ENCODE measurements at regions not wholly inside any gene's neighbourhood (a gene's known extent, or its start where the extent isn't known, plus 50 kb on each side); places are given as distances from the start of the nearest gene placed in this dataset.

GRCh38 chr2:6314218-6314960, 551.3 kb downstream of the CMPK2 start:
- H3K27me3 ChIP-seq (ENCODE audit: control insufficient read depth, insufficient read depth, low read length): no peaks in the 10 kb centered on the region
- DNase-seq (ENCODE audit: low read depth): no peak
- CTCF ChIA-PET: interaction anchor here (0.6 kb wide), 1 partner anchor 48 kb away, joined by 4 read pairs; no protein-coding TSS in a partner anchor
- no peak overlapping the region for H3K4me3 ChIP-seq (ENCODE audit: low read depth, low read length)
- H3K36me3 ChIP-seq (ENCODE audit: control insufficient read depth, insufficient read depth, low read length): no peaks in the 10 kb centered on the region
- POLR2A ChIA-PET: no interaction called here
- TF ChIP-seq, protein P1, sequence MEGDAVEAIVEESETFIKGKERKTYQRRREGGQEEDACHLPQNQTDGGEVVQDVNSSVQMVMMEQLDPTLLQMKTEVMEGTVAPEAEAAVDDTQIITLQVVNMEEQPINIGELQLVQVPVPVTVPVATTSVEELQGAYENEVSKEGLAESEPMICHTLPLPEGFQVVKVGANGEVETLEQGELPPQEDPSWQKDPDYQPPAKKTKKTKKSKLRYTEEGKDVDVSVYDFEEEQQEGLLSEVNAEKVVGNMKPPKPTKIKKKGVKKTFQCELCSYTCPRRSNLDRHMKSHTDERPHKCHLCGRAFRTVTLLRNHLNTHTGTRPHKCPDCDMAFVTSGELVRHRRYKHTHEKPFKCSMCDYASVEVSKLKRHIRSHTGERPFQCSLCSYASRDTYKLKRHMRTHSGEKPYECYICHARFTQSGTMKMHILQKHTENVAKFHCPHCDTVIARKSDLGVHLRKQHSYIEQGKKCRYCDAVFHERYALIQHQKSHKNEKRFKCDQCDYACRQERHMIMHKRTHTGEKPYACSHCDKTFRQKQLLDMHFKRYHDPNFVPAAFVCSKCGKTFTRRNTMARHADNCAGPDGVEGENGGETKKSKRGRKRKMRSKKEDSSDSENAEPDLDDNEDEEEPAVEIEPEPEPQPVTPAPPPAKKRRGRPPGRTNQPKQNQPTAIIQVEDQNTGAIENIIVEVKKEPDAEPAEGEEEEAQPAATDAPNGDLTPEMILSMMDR (IDR thresholded peaks at IDR 0.05; ENCODE audit: insufficient read depth, low read depth, low read length): no peak

- DNase-seq (ENCODE audit: low read depth): no peak
- TF ChIP-seq, protein P1 (IDR thresholded peaks at IDR 0.05; ENCODE audit: insufficient read depth, low read depth, low read length): no peak
- no peaks in the 10 kb centered on the region for H3K36me3 ChIP-seq (ENCODE audit: control insufficient read depth, insufficient read depth, low read length)
- H3K27me3 ChIP-seq (ENCODE audit: control insufficient read depth, insufficient read depth, low read length): no peaks in the 10 kb centered on the region
- POLR2A ChIA-PET: no interaction called here
- H3K4me3 ChIP-seq (ENCODE audit: low read depth, low read length): no peak overlapping the region
- CTCF ChIA-PET: no interaction called here
Measured at GRCh38 chr2:6325616-6326015, 540.1 kb downstream of the CMPK2 start.

DNA sequence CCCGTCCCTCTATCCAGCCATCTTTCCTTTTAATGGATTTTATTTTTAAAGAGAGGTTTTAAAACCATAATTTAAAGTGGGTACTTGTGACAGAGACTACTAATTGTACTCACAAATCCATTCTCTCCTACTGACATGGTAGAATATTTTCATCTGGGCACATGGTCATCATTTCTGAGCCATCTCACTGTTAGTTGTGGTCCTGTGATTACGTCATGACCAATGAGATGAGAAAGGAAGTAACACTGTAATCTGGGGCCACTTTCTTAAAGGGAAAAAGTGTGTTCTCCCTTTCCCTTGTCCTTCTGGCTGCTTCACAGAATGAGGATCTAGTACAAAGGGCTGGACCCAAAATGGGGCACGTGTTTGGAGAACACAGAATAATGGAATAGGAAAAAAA, 538.7 kb downstream of the CMPK2 start:
- no peaks in the 10 kb centered on the region for H3K27me3 ChIP-seq (ENCODE audit: control insufficient read depth, insufficient read depth, low read length)
- CTCF ChIA-PET: no interaction called here
- no peak for DNase-seq (ENCODE audit: low read depth)
- H3K4me3 ChIP-seq (ENCODE audit: low read depth, low read length): no peak overlapping the region
- POLR2A ChIA-PET: no interaction called here
- TF ChIP-seq, protein P1 (IDR thresholded peaks at IDR 0.05; ENCODE audit: insufficient read depth, low read depth, low read length): no peak
- H3K36me3 ChIP-seq (ENCODE audit: control insufficient read depth, insufficient read depth, low read length): no peaks in the 10 kb centered on the region

DNA sequence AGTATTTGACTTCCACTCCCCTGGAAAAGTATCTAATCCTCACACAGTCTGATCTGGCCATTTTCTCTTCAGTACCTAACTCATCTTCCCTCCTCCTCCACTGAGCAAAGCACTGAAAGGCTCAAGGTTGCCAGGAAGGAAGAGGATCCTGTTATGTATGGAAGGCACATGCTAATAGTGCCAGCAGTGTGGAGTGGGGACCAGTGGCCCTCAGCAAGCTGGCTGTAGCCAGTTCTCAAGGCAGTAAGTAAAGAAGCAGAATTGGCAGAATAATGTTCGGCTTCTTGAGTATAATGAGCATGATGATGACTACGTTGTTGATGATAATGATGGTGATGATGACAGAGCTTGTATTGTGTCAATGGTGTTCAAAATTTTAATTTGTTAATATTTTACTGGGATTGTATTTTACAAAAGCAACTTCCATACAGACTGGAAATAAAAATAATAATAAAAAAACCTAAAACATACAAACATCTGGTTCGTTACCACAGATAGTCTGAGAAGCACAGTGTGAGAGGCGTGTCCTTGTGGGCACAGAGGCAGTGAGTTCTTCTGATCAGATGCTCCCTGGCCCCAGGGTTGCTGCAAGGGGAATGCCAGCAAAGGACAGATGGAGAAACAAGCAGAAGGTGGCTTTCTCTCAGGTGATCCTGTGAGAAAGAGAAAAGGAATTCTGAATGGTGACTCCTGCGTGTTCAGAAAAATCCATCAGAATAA, 528.8 kb downstream of the CMPK2 start:
- ChIA-PET POLR2A (no interaction called here), CTCF (no interaction called here)
- DNase-seq (ENCODE audit: low read depth): no peak
- H3K27me3 ChIP-seq (ENCODE audit: control insufficient read depth, insufficient read depth, low read length): no peaks in the 10 kb centered on the region
- no peaks in the 10 kb centered on the region for H3K36me3 ChIP-seq (ENCODE audit: control insufficient read depth, insufficient read depth, low read length)
- TF ChIP-seq, protein P1 (IDR thresholded peaks at IDR 0.05; ENCODE audit: insufficient read depth, low read depth, low read length): no peak
- no peak overlapping the region for H3K4me3 ChIP-seq (ENCODE audit: low read depth, low read length)

- ChIA-PET CTCF (no interaction called here), POLR2A (no interaction called here)
- no peak overlapping the region for H3K4me3 ChIP-seq (ENCODE audit: low read depth, low read length)
- DNase-seq (ENCODE audit: low read depth): no peak
- no peaks in the 10 kb centered on the region for H3K36me3 ChIP-seq (ENCODE audit: control insufficient read depth, insufficient read depth, low read length)
- H3K27me3 ChIP-seq (ENCODE audit: control insufficient read depth, insufficient read depth, low read length): no peaks in the 10 kb centered on the region
- TF ChIP-seq, protein P1 (IDR thresholded peaks at IDR 0.05; ENCODE audit: insufficient read depth, low read depth, low read length): no peak
Measured at GRCh38 chr2:6337472-6337820, 528.3 kb downstream of the CMPK2 start.
